ENCODE measurements at regions not wholly inside any gene's neighbourhood (a gene's known extent, or its start where the extent isn't known, plus 50 kb on each side); places are given as distances from the start of the nearest gene placed in this dataset.

GRCh38 chr6:154651656-154652055 is 81.6 kb upstream of the SCAF8 start:
- H3K4me3 ChIP-seq: no peak overlapping the region
- no peaks in the 10 kb centered on the region for H3K27me3 ChIP-seq
- TF ChIP-seq POLR2A (IDR thresholded peaks at IDR 0.05) (no peak), EP300 (IDR thresholded peaks at IDR 0.05) (no peak), POLR2AphosphoS5 (IDR thresholded peaks at IDR 0.05) (no peak), CTCF (IDR thresholded peaks at IDR 0.05) (no peak)
- no peak for DNase-seq (ENCODE audit: low spot score in 2 of 2)
- no peak overlapping the region for H3K27ac ChIP-seq
- no peaks in the 10 kb centered on the region for H3K9me3 ChIP-seq
- H3K36me3 ChIP-seq: no peaks in the 10 kb centered on the region
- WGBS: 53% methylated on average over 2 of the region's 2 CpGs
- H3K4me1 ChIP-seq: peaks cover 23% of the 10 kb centered on the region

- no peak for DNase-seq (ENCODE audit: low spot score in 2 of 2)
- Histone ChIP-seq H3K4me3 (no peak overlapping the region), H3K9me3 (no peaks in the 10 kb centered on the region), H3K4me1 (peaks cover 23% of the 10 kb centered on the region), H3K36me3 (no peaks in the 10 kb centered on the region), H3K27me3 (no peaks in the 10 kb centered on the region), H3K27ac (peak overlapping the region; percentile 70)
- WGBS: 27% methylated on average over 3 of the region's 3 CpGs
- TF ChIP-seq POLR2AphosphoS5 (IDR thresholded peaks at IDR 0.05) (no peak), CTCF (IDR thresholded peaks at IDR 0.05) (no peak), EP300 (IDR thresholded peaks at IDR 0.05) (no peak), POLR2A (IDR thresholded peaks at IDR 0.05) (no peak)
Observed at GRCh38 chr6:154653385-154653784, 79.8 kb upstream of the SCAF8 start.

GRCh38 chr6:154653853-154654252 is 79.4 kb upstream of the SCAF8 start:
- Histone ChIP-seq H3K27me3 (no peaks in the 10 kb centered on the region), H3K27ac (peak overlapping the region; percentile 47), H3K36me3 (no peaks in the 10 kb centered on the region), H3K9me3 (no peaks in the 10 kb centered on the region), H3K4me1 (peaks cover 23% of the 10 kb centered on the region), H3K4me3 (no peak overlapping the region)
- no peak for TF ChIP-seq EP300 (IDR thresholded peaks at IDR 0.05)
- TF ChIP-seq POLR2AphosphoS5 (IDR thresholded peaks at IDR 0.05): peak in 1 of 3 donors; percentile 59
- DNase-seq (ENCODE audit: low spot score in 2 of 2): no peak
- WGBS: 14% methylated on average over 4 of the region's 4 CpGs

GRCh38 chr6:154656660-154657059 is 76.6 kb upstream of the SCAF8 start:
- H3K27me3 ChIP-seq: no peaks in the 10 kb centered on the region
- peaks cover 17% of the 10 kb centered on the region for H3K4me1 ChIP-seq
- DNase-seq (ENCODE audit: low spot score in 2 of 2): no peak
- 93% methylated on average over 2 of the region's 2 CpGs for WGBS
- no peaks in the 10 kb centered on the region for H3K36me3 ChIP-seq
- no peaks in the 10 kb centered on the region for H3K9me3 ChIP-seq
- TF ChIP-seq CTCF (IDR thresholded peaks at IDR 0.05) (no peak), POLR2AphosphoS5 (IDR thresholded peaks at IDR 0.05) (no peak), POLR2A (IDR thresholded peaks at IDR 0.05) (no peak), EP300 (IDR thresholded peaks at IDR 0.05) (no peak)
- no peak overlapping the region for H3K27ac ChIP-seq
- H3K4me3 ChIP-seq: no peak overlapping the region

GRCh38 chr6:154661768-154662167 is 71.4 kb upstream of the SCAF8 start:
- no peak for TF ChIP-seq EP300 (IDR thresholded peaks at IDR 0.05)
- no peak for TF ChIP-seq POLR2AphosphoS5 (IDR thresholded peaks at IDR 0.05)
- no peak for TF ChIP-seq CTCF (IDR thresholded peaks at IDR 0.05)
- no peak for TF ChIP-seq POLR2A (IDR thresholded peaks at IDR 0.05)
- DNase-seq (ENCODE audit: low spot score in 2 of 2): no peak
- Histone ChIP-seq H3K4me3 (no peak overlapping the region), H3K27me3 (no peaks in the 10 kb centered on the region), H3K36me3 (no peaks in the 10 kb centered on the region), H3K9me3 (no peaks in the 10 kb centered on the region), H3K4me1 (no peaks in the 10 kb centered on the region), H3K27ac (no peak overlapping the region)
- WGBS: 47% methylated on average over 4 of the region's 4 CpGs

GRCh38 chr6:154664287-154664686 is 68.9 kb upstream of the SCAF8 start:
- Histone ChIP-seq H3K36me3 (no peaks in the 10 kb centered on the region), H3K27ac (no peak overlapping the region), H3K4me1 (no peaks in the 10 kb centered on the region), H3K9me3 (no peaks in the 10 kb centered on the region), H3K4me3 (no peak overlapping the region), H3K27me3 (no peaks in the 10 kb centered on the region)
- no peak for TF ChIP-seq CTCF (IDR thresholded peaks at IDR 0.05)
- TF ChIP-seq EP300 (IDR thresholded peaks at IDR 0.05): no peak
- TF ChIP-seq POLR2AphosphoS5 (IDR thresholded peaks at IDR 0.05): no peak
- TF ChIP-seq POLR2A (IDR thresholded peaks at IDR 0.05): no peak
- 86% methylated on average over 3 of the region's 3 CpGs for WGBS
- DNase-seq (ENCODE audit: low spot score in 2 of 2): no peak
